Activated naive CD4-positive, alpha-beta T cell treated with anti-CD3 and anti-CD28 coated beads, Interleukin-2, amount 50 U/mL, for 24 hours (primary cell): ENCODE measurements at regions not wholly inside any gene's neighbourhood (a gene's known extent, or its start where the extent isn't known, plus 50 kb on each side); places are given as distances from the start of the nearest gene placed in this dataset.

Experiments
- H3K27ac Mint-ChIP-seq: one replicate; pipeline ENCODE4 v1.8.0; 2021; ENCODE audit warnings: mild to moderate bottlenecking, mixed read lengths
- H3K27me3 Mint-ChIP-seq: one replicate; pipeline ENCODE4 v1.8.0; 2021; ENCODE audit warnings: mixed read lengths
- H3K36me3 Mint-ChIP-seq: one replicate; pipeline ENCODE4 v1.8.0; 2021; ENCODE audit warnings: mixed read lengths
- H3K4me1 Mint-ChIP-seq: one replicate; pipeline ENCODE4 v1.8.0; 2021; ENCODE audit warnings: mixed read lengths
- H3K4me3 Mint-ChIP-seq: one replicate; pipeline ENCODE4 v1.8.0; 2021; ENCODE audit warnings: mild to moderate bottlenecking, mixed read lengths
- H3K9me3 Mint-ChIP-seq: one replicate; pipeline ENCODE4 v1.8.0; 2021; ENCODE audit warnings: mixed read lengths

DNA sequence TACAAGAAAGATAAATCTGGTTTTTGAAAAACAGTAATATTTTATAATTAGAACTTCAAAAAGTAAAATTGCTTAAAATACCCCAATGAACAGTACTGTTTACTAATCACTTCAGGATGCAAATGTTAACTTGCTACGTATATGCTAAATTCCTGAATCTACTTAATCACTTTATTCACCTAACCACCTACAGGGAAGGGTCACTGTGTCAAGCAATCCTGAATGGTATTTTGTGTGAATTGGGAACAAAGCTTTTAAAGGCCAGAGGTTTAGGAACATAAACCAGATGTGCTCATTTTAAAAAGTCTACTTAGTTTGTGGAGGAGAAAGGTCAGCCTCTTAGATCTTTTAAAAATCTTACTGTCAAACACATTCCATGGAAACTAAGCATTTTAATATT, 1143.0 kb upstream of the ADGRL2 start:
- Mint-ChIP-seq H3K4me3 (no peak overlapping the region), H3K4me1 (no peaks in the 10 kb centered on the region), H3K27ac (no peak overlapping the region), H3K27me3 (no peaks in the 10 kb centered on the region), H3K36me3 (no peaks in the 10 kb centered on the region), H3K9me3 (peaks cover 5% of the 10 kb centered on the region)

DNA sequence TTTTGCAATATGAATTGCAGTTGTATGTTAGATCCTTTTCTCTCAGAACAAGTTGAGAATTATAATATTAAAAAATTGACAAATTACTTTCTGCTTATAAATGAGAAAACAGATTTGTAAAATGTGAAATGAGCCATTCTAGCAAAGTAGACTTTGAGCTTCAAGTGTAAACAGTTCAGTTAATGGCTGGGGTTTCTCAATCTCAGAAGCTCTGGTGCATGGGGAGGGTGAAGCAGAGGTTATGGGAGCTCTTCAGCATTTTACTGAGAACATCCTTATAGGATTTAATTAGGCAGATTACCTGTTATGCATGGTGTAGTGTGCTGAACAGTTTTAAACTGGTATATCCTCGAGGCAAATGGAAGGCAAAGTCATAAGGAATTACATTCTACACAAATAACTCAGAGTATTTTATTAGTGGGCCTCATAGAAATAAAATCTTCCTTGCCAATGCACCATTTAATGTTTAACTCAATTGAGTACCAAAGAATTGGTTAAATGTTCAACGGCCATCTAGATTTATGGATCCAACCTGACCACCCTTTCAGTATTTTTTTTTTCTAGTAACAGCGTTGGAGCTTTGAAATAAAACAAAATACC, 1143.6 kb upstream of the ADGRL2 start:
- Mint-ChIP-seq H3K36me3 (no peaks in the 10 kb centered on the region), H3K4me1 (no peaks in the 10 kb centered on the region), H3K27me3 (no peaks in the 10 kb centered on the region), H3K9me3 (peaks cover 5% of the 10 kb centered on the region), H3K4me3 (no peak overlapping the region), H3K27ac (no peak overlapping the region)

DNA sequence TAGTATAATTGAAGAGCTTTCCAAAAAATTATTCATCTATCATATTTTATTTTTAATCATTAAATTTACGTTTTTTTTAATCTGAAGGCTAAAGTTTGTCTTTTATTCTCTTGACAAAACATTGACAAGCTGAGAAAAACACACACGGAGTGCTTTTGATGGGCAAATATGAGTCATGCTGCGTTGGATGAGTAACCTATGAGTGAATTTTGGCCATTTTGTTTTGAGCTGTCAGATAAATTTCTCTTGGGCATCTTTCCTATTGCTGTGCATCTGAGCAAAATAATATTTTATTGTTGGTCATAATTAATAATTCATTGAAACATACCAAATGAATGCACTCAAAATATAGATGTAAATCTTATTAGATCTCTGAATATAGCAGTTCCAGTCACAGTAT, 1144.1 kb upstream of the ADGRL2 start:
- Mint-ChIP-seq H3K4me1 (no peaks in the 10 kb centered on the region), H3K27ac (no peak overlapping the region), H3K4me3 (no peak overlapping the region), H3K27me3 (no peaks in the 10 kb centered on the region), H3K36me3 (no peaks in the 10 kb centered on the region), H3K9me3 (peaks cover 4% of the 10 kb centered on the region)

DNA sequence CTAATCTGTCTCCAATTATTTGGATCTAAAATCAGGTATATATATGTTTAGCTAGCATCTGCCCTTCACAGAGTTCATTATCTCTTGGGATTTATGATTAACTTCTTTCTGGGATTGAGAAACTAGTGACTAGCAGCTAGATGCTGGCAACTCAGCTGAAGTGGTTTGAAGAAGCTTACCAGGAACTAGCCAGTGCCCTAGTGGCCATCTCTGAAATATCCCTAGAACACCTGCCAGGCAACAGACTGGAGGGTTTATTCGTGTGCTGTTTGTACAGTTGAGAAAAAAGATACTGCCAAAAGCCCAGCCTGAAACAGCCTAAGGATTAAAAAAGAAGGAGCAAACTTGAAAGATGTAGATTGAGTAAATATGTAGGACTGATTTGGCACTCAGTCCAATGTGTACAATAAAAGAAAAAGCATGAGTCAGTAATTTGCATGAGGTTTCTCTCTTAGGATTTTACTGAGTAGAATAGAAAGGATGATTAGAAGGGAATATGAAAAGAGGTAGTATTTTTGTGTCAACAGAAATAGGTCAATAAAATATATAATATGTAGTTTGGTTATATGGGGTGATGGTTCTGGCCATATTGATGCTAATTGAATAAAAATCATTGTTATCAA, 1144.6 kb upstream of the ADGRL2 start:
- Mint-ChIP-seq H3K4me1 (no peaks in the 10 kb centered on the region), H3K27me3 (no peaks in the 10 kb centered on the region), H3K27ac (no peak overlapping the region), H3K36me3 (no peaks in the 10 kb centered on the region), H3K9me3 (no peaks in the 10 kb centered on the region), H3K4me3 (no peak overlapping the region)

DNA sequence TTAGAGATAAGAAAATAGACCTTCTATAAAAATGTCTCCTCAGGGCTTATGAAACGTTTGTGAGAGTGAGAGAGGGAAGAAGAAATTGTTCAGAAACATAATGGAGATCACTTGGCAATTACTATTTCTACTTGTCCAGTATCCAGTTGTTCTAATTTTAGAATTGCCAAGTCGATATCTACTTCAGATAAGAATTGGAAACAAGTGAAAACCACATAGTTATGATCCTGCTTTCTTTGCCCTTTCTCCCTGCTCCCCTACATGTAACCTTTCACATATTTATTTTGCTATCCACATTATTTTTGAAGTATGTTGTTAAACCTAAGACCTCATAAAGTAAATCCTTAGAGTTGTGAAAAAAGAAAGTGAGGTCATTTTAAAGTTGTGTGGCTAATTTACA, 1154.7 kb upstream of the ADGRL2 start:
- no peak overlapping the region for H3K4me3 Mint-ChIP-seq

GRCh38 chr1:80645621-80646020, 1155.1 kb upstream of the ADGRL2 start:
- no peak overlapping the region for H3K27ac Mint-ChIP-seq
- H3K9me3 Mint-ChIP-seq = no peaks in the 10 kb centered on the region
- H3K4me1 Mint-ChIP-seq = no peaks in the 10 kb centered on the region
- no peaks in the 10 kb centered on the region for H3K36me3 Mint-ChIP-seq
- H3K4me3 Mint-ChIP-seq = no peak overlapping the region
- H3K27me3 Mint-ChIP-seq = no peaks in the 10 kb centered on the region

More for the DNA sequence above, 1154.7 kb upstream of the ADGRL2 start:
- Mint-ChIP-seq H3K4me1 (no peaks in the 10 kb centered on the region), H3K36me3 (no peaks in the 10 kb centered on the region), H3K27ac (no peak overlapping the region), H3K27me3 (no peaks in the 10 kb centered on the region), H3K9me3 (no peaks in the 10 kb centered on the region)

GRCh38 chr1:80640978-80641377, 1159.8 kb upstream of the ADGRL2 start:
- no peak overlapping the region for H3K4me3 Mint-ChIP-seq
- no peaks in the 10 kb centered on the region for H3K27me3 Mint-ChIP-seq
- no peaks in the 10 kb centered on the region for H3K36me3 Mint-ChIP-seq
- H3K27ac Mint-ChIP-seq = no peak overlapping the region
- H3K9me3 Mint-ChIP-seq = peaks cover 5% of the 10 kb centered on the region
- no peaks in the 10 kb centered on the region for H3K4me1 Mint-ChIP-seq

- Mint-ChIP-seq H3K4me3 (no peak overlapping the region), H3K4me1 (no peaks in the 10 kb centered on the region)
These were observed 1160.8 kb upstream of the ADGRL2 start for GRCh38 chr1:80639777-80640533.

GRCh38 chr1:80633947-80634706, 1166.6 kb upstream of the ADGRL2 start:
- Mint-ChIP-seq H3K27me3 (no peaks in the 10 kb centered on the region), H3K36me3 (no peaks in the 10 kb centered on the region), H3K4me3 (no peak overlapping the region), H3K9me3 (peaks cover 14% of the 10 kb centered on the region), H3K27ac (no peak overlapping the region), H3K4me1 (no peaks in the 10 kb centered on the region)

More at GRCh38 chr1:80639777-80640533, 1160.8 kb upstream of the ADGRL2 start:
- no peak overlapping the region for H3K27ac Mint-ChIP-seq
- H3K27me3 Mint-ChIP-seq = no peaks in the 10 kb centered on the region
- no peaks in the 10 kb centered on the region for H3K36me3 Mint-ChIP-seq
- H3K9me3 Mint-ChIP-seq = peaks cover 5% of the 10 kb centered on the region

DNA sequence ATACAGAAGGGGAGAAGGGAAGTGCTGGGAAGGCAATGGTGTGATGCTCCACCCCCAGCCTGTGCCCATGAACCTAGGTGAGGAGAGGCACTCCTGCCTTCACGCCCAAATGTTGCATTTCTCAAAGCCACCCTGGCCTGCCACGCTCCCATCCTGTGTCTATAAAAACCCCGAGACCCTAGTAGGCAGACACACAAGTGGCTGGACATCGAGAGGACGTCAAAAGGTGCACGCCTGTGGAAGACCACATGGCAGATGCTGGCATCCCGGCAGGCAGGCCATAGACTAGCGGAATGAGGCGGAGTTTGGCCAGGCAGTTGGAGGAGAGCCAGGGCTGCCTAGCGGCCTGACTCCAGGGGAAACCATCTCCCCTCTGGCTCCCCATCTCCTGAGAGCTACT, 1168.5 kb upstream of the ADGRL2 start:
- no peaks in the 10 kb centered on the region for H3K36me3 Mint-ChIP-seq

DNA sequence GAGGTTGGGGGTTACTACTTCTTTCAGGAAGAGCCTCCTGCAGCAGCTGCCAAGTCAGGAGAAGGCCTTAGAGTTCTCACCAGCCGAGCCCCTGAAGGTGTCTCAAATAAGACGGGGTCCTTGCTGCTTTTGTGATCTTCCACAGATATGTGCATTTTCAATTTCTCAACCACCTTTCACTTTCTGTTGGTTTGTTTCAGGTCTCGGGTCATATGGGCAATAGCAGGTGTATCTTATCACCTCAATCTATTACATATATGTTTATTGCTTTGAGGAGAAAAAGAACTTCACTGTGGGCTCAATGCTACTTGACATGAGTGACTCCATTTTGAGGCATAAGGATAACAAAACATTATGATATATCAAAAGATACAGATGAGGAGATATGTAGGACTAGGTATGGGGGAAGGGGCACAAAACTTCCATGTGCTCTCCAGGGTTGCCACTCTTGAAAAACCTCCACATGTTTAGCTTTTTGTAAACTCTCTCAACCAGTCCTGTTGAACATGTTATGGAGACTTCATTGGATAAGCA, 1171.4 kb upstream of the ADGRL2 start:
- H3K27me3 Mint-ChIP-seq = no peaks in the 10 kb centered on the region
- no peak overlapping the region for H3K4me3 Mint-ChIP-seq
- H3K27ac Mint-ChIP-seq = no peak overlapping the region
- H3K4me1 Mint-ChIP-seq = no peaks in the 10 kb centered on the region
- H3K36me3 Mint-ChIP-seq = no peaks in the 10 kb centered on the region
- H3K9me3 Mint-ChIP-seq = peaks cover 4% of the 10 kb centered on the region

More for the DNA sequence above, 1168.5 kb upstream of the ADGRL2 start:
- peaks cover 8% of the 10 kb centered on the region for H3K9me3 Mint-ChIP-seq
- H3K27me3 Mint-ChIP-seq = no peaks in the 10 kb centered on the region
- H3K4me1 Mint-ChIP-seq = no peaks in the 10 kb centered on the region
- H3K27ac Mint-ChIP-seq = no peak overlapping the region
- H3K4me3 Mint-ChIP-seq = no peak overlapping the region

GRCh38 chr1:80624682-80625081, 1176.1 kb upstream of the ADGRL2 start:
- H3K4me1 Mint-ChIP-seq = no peaks in the 10 kb centered on the region
- no peak overlapping the region for H3K4me3 Mint-ChIP-seq
- no peaks in the 10 kb centered on the region for H3K36me3 Mint-ChIP-seq
- no peak overlapping the region for H3K27ac Mint-ChIP-seq
- peaks cover 6% of the 10 kb centered on the region for H3K9me3 Mint-ChIP-seq
- H3K27me3 Mint-ChIP-seq = no peaks in the 10 kb centered on the region

- Mint-ChIP-seq H3K4me1 (no peaks in the 10 kb centered on the region), H3K36me3 (no peaks in the 10 kb centered on the region), H3K4me3 (no peak overlapping the region), H3K27ac (no peak overlapping the region), H3K9me3 (no peaks in the 10 kb centered on the region), H3K27me3 (no peaks in the 10 kb centered on the region)
These were observed 1193.7 kb upstream of the ADGRL2 start for GRCh38 chr1:80607064-80607463.

GRCh38 chr1:80594013-80594412, 1206.7 kb upstream of the ADGRL2 start:
- Mint-ChIP-seq H3K27me3 (no peaks in the 10 kb centered on the region), H3K9me3 (peaks cover 41% of the 10 kb centered on the region), H3K27ac (no peak overlapping the region), H3K36me3 (peaks cover 1% of the 10 kb centered on the region), H3K4me1 (no peaks in the 10 kb centered on the region), H3K4me3 (no peak overlapping the region)

DNA sequence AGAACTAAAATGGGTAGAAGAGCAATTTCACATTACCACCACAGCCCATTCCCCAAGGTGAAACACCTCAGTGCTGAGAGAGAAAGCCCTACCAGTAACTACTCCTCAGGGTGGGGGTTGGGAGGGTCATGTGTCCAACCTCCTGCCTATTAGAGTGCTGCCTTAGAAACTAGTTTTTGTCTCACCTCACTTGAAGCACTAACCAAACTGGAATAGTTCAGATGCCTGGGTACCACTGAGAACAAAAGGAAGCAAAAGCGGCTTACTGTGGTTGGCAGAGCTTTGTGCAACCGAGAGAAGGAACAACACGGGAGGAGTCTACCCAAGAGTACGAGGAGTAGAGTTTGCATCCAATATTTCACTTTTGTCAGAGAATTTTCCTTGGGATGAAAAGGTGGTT, 1207.5 kb upstream of the ADGRL2 start:
- H3K4me3 Mint-ChIP-seq = no peak overlapping the region
- no peaks in the 10 kb centered on the region for H3K4me1 Mint-ChIP-seq
- H3K9me3 Mint-ChIP-seq = peaks cover 38% of the 10 kb centered on the region
- no peaks in the 10 kb centered on the region for H3K27me3 Mint-ChIP-seq
- no peak overlapping the region for H3K27ac Mint-ChIP-seq
- peaks cover 1% of the 10 kb centered on the region for H3K36me3 Mint-ChIP-seq
